ENCODE measurements at regions not wholly inside any gene's neighbourhood (a gene's known extent, or its start where the extent isn't known, plus 50 kb on each side); places are given as distances from the start of the nearest gene placed in this dataset.

DNA sequence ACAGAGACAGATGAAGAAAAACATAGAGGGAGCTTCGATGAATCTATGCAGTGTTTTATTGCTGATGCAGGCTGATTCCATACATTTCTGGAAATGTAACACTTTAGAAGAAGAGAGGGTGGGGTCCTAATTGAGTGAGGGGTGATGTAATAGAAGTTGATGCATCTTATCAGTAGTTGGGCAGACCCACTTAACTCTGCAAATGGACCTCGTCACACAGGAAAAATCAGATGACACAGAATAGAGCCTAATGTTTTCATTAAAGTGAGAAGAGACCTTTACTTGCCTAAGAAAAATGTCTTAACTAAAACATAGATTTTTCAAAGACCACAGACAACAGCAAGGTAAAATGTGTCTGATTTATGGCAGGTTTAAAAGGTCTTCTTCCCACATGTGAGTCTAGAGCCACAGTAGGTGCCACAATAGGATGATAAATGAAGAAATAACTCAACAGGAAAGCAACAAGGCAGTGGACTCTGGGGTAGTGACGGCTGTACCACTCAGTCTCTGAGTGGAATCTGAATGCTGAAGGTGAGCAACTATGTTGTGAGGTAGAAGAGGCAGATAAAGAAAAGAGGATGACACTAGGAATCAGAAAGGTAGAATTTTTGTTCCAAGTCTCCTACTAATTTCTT lies 414.7 kb upstream of the PIK3C3 start:
- DNase-seq (ENCODE audit: low spot score) = no peak

GRCh38 chr18:41538751-41539150 lies 416.3 kb upstream of the PIK3C3 start:
- DNase-seq (ENCODE audit: low spot score) = no peak

DNA sequence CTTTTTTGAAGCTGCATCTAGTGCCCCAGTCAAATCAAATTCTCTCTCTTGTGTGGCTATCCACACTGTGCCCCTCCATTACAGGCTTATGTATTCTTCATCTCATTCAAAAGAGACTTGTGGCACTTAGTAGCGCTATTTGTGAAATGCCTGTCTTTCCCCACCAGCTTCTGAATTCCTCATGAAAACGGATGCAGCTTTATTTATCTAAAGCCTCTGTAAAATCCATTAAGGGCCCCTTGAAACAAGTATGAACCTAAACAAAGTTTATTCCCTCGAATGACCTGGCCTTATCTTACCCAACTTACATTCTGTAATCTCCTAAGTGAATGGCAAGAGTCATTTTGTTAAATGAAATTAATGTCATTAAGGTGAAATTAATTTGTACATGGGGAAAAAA lies 417.4 kb upstream of the PIK3C3 start:
- DNase-seq (ENCODE audit: low spot score) = no peak

DNA sequence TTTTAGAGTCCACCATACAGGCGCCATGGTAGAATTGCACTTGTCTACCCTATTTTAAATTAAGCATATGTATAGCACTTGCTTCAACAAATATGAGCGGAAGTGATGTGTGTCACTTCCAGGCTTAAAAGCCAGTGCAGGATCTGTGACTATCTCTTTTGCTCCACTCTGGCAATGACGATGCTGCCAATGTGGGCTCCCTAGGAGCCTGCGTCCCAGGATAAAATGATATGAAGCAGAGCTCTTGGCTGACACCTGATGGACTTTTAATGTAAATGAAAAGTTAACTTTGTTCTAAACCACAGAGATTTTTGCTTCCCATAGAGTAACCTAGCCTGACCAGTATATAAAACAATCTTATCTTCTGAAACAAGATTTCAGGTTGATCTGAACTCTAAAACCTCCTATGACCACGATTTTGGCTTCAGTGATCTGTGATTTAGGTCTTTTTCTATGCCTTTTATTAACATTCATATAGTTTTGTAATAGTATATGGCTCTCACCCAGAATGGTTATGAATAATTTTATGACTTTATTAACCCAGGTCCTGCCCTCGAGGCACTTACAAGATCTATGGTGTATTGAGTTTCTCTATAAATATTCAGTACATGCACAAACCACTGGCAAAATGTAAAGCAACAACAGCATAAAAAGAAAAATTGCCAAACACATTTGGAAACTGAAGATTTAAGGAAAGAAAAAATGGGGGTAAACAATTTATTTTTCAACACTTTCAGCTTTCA lies 422.5 kb upstream of the PIK3C3 start:
- no peak for DNase-seq (ENCODE audit: low spot score)

- DNase-seq (ENCODE audit: low spot score) = no peak
Measured at GRCh38 chr18:41530970-41531369, 424.1 kb upstream of the PIK3C3 start.

DNA sequence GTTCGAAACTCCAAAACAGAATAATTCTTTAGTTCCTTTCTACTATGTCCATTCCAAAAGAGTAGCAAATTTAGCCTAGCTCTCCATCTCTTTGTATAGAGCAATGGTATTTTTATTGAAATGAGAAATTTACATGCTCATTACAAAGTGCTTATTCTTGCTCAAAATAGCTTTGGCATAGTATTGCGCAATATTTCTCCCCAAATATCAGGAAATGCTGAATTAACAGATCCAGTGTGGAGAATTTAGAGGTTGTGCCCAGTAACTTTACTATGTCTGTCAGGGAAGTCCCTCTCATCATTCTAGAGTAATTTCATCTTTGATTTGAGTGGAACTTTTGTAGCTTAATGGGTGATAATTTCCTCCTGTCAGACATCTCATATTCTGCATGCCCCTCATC lies 425.9 kb upstream of the PIK3C3 start:
- no peak for DNase-seq (ENCODE audit: low spot score)

GRCh38 chr18:41526054-41526453 lies 429.0 kb upstream of the PIK3C3 start:
- DNase-seq (ENCODE audit: low spot score) = no peak

- DNase-seq (ENCODE audit: low spot score) = no peak
Measured at GRCh38 chr18:41524674-41525470, 430.2 kb upstream of the PIK3C3 start.

- no peak for DNase-seq (ENCODE audit: low spot score)
Measured at GRCh38 chr18:41517142-41517541, 437.9 kb upstream of the PIK3C3 start.

GRCh38 chr18:41513438-41513837 lies 441.6 kb upstream of the PIK3C3 start:
- no peak for DNase-seq (ENCODE audit: low spot score)

DNA sequence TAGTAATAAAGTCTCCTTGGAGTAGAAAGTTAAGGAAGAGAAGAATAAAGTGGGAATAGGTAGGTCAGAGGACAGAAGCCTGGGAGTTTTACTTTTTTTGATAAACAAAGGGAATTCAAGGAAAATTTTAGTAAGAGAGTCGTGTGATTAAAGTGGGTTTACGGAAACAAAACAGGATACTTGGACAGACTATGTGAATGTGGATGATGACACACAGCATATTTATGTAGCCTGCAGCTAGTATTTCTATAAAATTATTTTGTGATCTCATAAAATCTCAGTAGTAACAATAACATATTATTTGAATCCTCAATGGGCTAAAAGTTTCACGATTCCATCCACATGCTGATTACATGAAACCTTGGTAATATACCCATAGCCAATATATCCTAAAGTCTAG lies 450.7 kb upstream of the PIK3C3 start:
- DNase-seq (ENCODE audit: low spot score) = no peak

DNA sequence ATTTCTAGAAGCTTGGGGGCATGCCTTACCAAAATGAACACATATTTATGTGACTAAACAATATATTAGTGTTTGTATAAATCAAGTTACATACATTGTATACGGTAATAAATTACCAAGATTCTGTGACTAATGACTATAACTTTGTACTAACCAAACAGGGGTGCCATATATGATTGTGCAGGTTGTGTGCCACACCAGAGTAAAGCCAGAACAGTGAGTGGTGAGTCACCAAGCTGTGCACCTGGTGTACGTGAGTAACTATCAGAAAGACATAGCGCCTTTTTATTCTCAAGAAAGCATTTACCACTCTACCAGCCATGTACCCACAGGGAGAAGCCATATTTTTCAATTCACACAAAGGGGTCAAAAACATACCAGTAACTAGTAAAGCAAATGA lies 453.2 kb upstream of the PIK3C3 start:
- DNase-seq (ENCODE audit: low spot score) = no peak

GRCh38 chr18:41499345-41499744 lies 455.7 kb upstream of the PIK3C3 start:
- no peak for DNase-seq (ENCODE audit: low spot score)

DNA sequence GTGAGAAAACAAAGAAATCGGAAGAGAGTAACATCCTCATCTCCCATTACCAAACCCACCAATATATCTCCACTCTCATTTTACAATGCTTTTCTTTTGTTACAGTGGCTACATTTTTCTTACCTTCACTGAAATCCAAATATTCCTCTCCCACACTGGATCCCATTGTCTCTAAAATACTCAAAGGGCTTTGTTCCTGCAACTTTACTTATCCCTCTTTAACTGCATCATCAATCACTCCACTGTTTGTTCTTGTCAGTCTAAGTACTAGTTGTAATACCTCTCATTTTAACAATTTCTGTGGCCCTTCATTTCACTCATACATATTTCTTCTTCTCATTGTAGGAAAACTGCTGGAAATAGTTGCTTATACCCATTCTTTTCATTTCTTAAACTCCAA lies 464.2 kb upstream of the PIK3C3 start:
- DNase-seq (ENCODE audit: low spot score) = no peak

DNA sequence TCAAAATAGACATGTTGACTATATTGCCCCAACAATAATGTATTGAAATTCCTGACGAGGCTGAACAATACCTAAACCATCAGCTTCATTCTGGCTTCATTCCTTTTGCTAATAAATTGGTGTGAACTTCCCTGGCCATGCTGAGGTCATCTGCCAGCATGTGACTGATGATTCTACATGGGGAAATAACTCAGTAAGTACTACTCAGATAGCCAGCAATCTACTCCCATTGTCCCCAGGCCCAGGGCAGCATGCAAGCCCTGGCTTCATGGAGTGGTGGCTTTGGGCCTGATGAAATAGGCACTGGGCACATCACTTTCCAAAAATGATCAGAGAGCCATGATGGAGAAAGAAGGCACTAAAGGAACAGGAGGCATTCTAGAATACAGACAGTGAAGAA lies 468.5 kb upstream of the PIK3C3 start:
- DNase-seq (ENCODE audit: low spot score) = no peak

- no peak for DNase-seq (ENCODE audit: low spot score)
Measured at GRCh38 chr18:41484069-41484468, 471.0 kb upstream of the PIK3C3 start.

GRCh38 chr18:41482501-41482900 lies 472.5 kb upstream of the PIK3C3 start:
- DNase-seq (ENCODE audit: low spot score) = no peak

DNA sequence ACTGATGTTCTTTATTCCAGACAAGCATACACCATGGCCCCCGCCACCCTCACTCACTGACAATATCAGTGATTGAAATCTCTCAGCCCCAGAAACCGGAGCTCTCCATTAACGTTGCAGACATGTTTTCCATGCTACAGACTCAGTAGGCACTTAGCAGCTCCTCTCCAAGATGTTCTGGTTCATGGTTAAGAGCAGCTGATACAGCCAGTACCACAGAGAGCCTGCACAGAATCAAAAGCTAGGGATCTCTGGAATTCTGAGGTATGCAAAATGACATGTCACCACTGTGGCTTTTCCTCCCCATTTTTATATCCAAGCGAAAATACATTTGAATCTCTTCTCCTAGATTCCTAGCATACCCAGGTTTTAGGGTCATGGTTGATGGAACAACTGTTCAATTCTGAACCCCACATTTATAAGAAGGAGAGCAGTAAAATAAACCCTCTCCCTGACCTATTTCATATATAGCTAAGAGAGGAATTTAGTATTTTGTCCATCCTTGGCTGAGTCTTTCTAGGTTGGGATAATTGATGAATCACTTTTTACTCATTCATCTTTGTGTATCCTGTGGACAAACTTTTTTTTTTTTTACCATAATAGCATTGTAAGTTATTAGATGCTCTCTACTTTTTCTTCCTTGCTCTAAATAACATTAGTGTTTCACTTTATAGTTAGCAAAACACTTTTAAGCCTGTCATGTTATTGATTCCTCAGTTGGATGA lies 488.4 kb upstream of the PIK3C3 start:
- no peak for DNase-seq (ENCODE audit: low spot score)

- no peak for DNase-seq (ENCODE audit: low spot score)
Measured at GRCh38 chr18:41465386-41465785, 489.6 kb upstream of the PIK3C3 start.

DNA sequence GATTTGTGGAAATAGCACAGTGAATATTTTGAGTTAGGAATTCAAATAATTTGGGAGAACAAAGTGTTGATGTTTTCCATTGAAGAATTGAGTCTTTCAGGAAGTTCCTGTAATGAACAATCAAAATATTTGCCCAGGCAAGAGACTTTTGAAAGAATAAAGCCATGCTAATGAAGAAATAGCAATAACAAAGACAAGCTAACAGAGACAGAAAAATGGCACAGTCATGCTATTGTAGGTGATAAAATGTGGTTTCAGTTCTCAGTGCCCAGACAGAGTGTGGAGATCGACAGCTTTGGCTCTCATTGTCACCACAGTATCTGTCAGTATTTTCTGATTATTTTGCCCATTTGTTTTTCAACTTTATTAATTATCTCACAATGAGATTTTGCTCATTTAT lies 490.8 kb upstream of the PIK3C3 start:
- no peak for DNase-seq (ENCODE audit: low spot score)

GRCh38 chr18:41462946-41463345 lies 492.1 kb upstream of the PIK3C3 start:
- no peak for DNase-seq (ENCODE audit: low spot score)

- DNase-seq (ENCODE audit: low spot score) = no peak
Measured at GRCh38 chr18:41461114-41461513, 493.9 kb upstream of the PIK3C3 start.

- DNase-seq (ENCODE audit: low spot score) = no peak
Measured at GRCh38 chr18:41459656-41460055, 495.4 kb upstream of the PIK3C3 start.

All from CD4-positive, alpha-beta T cell treated with Interleukin-6 at 100 ng/mL for 8 hours (primary cell).